ENCODE measurements at regions not wholly inside any gene's neighbourhood (a gene's known extent, or its start where the extent isn't known, plus 50 kb on each side); places are given as distances from the start of the nearest gene placed in this dataset.
"Not testable (repeated sequence)": the region's sequence is repeated elsewhere in the genome, so short reads cannot be mapped to it uniquely, and the experiment has no call there.

- in situ Hi-C loops (cut with HindIII; ENCODE audit: low sequenced_read_pairs); DNase-seq (ENCODE audit: low spot score): not testable (repeated sequence)
Measured at GRCh38 chr2:87252046-87252445, 230.4 kb upstream of the PLGLB1 start.

DNA sequence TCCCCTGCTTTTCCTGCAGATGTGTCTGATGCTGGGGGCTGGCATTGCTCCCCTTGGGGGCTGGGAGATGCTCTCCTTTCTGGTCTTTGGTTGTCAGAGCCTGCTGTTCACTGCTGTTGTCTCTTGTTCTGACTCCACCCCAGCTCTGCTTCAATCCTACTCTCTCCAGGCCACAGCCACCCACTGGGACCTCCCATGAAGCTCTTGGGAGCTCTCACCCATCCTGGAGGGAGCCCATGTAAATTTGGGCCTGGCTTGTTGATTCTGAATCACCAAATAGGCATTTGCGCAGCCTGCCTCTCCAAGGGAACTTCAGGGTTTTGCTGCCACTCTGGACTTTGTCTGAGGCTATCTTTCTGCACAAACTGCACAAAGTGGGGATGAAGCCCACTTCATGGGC, 232.9 kb upstream of the PLGLB1 start:
- DNase-seq (ENCODE audit: low spot score); in situ Hi-C loops (cut with HindIII; ENCODE audit: low sequenced_read_pairs): not testable (repeated sequence)

DNA sequence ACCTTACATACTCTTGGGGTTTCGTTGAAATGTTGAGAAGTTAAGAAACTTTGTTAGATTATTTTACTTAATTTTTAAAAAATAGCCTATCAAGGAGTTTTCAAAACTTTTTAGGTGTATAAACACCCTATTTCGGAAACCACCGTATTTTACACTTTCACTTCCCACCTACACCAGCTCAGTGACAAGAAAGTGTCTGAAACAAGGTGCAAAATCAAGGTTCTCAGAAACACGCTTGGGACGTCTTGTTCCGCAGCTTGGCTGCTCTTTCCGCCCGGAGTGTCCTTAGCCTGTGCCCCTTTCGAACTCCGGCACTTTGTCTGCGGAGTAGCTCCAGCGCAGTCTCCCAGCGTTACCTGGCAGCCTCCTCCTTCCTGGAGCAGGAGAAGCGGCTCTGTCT, 233.8 kb upstream of the PLGLB1 start:
- DNase-seq (ENCODE audit: low spot score); in situ Hi-C loops (cut with HindIII; ENCODE audit: low sequenced_read_pairs): not testable (repeated sequence)

DNA sequence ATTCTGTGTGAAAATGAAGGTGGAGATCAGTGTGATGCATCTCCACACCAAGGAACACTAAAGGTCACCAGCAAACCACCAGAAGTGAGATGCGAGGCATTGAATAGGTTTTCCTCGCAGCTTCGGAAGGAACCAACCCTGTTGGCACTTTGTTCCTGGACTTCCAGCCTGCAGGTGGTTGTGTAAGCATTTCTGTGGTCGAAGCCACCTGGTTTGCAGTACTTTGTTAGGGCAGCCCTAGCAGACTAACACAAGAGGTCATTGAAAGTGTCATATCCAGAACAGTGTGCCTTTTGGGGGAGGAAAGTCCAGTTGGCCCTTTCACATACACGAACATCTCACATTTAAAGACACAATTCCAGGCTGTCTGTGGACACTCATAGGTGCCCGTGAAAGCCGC, 237.2 kb upstream of the PLGLB1 start:
- in situ Hi-C loops (cut with HindIII; ENCODE audit: low sequenced_read_pairs); DNase-seq (ENCODE audit: low spot score): not testable (repeated sequence)

DNA sequence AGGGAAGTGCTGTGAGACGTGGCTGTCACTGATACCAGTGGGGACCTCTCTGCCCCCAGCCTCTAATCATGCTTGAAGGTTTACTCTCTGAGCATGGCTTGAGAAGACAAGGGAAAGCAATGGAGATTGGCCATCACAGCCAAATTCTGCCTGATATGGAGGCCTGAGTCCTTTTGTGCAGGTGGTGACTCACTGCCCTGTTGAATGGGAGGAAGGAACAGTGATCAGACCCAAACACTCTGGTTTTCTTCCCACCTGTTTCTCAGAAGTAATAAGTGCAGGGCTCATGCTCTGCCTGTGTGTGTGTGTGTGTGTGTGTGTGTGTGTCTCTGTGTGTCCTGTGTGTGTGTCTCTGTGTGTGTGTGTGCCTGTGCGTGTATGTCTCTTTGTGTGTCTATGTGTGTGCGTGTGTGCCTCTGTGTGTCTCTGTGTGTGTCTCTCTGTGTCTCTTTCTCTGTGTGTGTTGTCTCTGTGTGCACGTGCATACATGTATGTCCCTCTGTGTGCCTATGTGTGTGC, 240.6 kb upstream of the PLGLB1 start:
- in situ Hi-C loops (cut with HindIII; ENCODE audit: low sequenced_read_pairs); DNase-seq (ENCODE audit: low spot score): not testable (repeated sequence)

DNA sequence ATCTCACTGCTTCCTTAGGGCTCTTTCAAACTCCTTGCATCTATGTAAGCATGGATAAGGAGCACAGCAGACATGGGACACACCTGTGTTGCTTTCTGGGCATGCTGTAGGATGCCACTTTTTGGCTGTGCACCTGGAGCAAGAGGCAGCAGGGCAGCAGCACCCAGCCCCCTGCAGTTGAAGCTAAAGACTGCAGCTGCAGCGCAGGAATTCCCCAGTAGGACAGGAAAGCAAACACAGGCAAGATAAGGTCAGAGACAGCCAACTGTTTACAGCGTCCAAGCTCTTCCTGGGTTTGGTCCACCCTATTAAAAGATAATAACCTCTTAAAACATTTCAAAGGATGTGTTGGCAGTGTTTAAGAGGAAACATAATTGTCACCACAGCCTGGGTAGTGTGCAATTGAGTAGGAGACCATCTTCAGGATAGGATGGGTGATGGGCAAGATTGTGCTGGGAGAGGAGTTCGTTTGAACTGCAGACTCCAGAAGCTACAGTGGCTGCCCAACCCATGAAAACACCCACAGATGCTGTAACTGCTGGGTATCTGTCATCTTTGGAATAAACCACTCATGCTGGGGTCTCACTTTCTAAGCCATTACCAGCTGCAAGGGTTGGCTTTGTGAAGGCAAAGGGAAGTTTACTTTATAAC, 242.3 kb upstream of the PLGLB1 start:
- in situ Hi-C loops (cut with HindIII; ENCODE audit: low sequenced_read_pairs) = not testable (repeated sequence)

GRCh38 chr2:87275192-87275591, 253.5 kb upstream of the PLGLB1 start:
- DNase-seq (ENCODE audit: low spot score); in situ Hi-C loops (cut with HindIII; ENCODE audit: low sequenced_read_pairs): not testable (repeated sequence)

More for the DNA sequence above, 242.3 kb upstream of the PLGLB1 start:
- DNase-seq (ENCODE audit: low spot score) = not testable (repeated sequence)

DNA sequence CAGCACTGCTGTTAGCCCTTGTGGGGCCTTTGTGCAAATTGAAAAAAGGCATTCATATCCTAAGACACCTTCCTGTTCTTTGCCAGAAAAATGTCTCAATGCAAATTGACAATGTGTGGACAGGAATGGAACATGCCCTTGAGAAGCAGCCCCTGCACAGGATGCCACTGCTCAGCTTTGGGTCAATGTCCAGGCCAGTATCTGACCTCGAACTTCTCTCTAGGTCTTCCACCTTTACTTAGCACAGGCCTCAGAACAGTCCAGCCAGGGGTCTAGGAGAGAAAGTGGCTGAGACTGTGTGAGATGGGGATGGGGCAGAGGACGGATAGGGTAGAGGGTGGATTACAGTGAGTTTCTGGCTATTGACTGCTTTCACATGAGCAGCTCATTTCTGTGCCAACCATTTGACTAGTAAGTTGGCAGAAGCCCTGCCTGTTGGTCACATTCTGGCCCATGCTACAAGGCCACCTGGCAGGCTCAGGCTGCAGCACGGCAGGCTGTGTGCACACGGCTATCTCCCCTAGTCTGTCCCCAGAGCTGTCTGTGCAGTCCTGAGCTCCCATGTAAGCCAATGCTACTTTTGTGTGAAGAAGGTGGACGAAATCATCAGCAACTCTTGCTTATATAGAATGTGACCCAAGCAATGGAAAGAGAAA, 254.5 kb upstream of the PLGLB1 start:
- DNase-seq (ENCODE audit: low spot score) = peak; percentile 62
- in situ Hi-C loops (cut with HindIII; ENCODE audit: low sequenced_read_pairs) = not testable (repeated sequence)

GRCh38 chr2:87276673-87277072, 255.0 kb upstream of the PLGLB1 start:
- not testable (repeated sequence) for DNase-seq (ENCODE audit: low spot score)

GRCh38 chr2:87277734-87278133, 256.1 kb upstream of the PLGLB1 start:
- in situ Hi-C loops (cut with HindIII; ENCODE audit: low sequenced_read_pairs); DNase-seq (ENCODE audit: low spot score): not testable (repeated sequence)

More at GRCh38 chr2:87276673-87277072, 255.0 kb upstream of the PLGLB1 start:
- in situ Hi-C loops (cut with HindIII; ENCODE audit: low sequenced_read_pairs) = not testable (repeated sequence)

GRCh38 chr2:87280596-87281355, 259.1 kb upstream of the PLGLB1 start:
- in situ Hi-C loops (cut with HindIII; ENCODE audit: low sequenced_read_pairs) = not testable (repeated sequence)

DNA sequence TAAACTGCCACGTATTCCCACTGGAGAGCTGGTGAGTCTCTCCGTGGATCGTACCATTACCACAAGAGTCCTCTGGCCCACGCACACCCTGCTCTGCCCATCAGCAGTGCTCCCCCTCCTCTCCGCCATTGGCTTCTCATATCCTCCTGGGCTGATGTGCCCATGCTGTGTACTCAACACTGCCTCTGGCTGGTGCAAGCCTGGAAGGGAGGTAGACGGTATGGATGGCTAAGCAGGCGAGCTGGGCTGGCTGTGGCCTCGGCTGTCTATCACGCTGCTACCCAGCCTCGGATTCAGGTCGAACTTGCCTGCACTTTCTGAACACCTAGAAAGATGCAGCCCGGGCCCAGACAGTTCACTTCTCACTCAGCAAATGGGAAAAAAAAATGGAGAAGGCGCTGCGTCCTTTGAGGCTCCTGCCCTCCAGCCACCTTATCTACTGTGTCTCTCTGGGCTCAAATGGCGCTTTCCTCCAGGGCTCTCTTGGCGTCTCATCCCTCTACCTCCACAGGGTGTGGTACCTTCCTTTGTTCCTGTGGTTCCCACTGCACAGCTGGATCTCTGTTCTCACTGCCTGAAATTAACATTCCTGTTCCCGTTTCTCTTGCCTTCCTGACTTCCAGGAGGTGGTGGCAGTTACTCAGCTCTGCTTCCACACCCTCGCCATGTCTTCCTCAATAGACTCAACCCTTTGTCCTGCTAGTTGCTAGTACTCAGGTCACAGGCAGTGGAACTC, 262.3 kb upstream of the PLGLB1 start:
- in situ Hi-C loops (cut with HindIII; ENCODE audit: low sequenced_read_pairs); DNase-seq (ENCODE audit: low spot score): not testable (repeated sequence)

More at GRCh38 chr2:87280596-87281355, 259.1 kb upstream of the PLGLB1 start:
- DNase-seq (ENCODE audit: low spot score) = not testable (repeated sequence)

GRCh38 chr2:87284471-87284772, 262.8 kb upstream of the PLGLB1 start:
- DNase-seq (ENCODE audit: low spot score); in situ Hi-C loops (cut with HindIII; ENCODE audit: low sequenced_read_pairs): not testable (repeated sequence)

DNA sequence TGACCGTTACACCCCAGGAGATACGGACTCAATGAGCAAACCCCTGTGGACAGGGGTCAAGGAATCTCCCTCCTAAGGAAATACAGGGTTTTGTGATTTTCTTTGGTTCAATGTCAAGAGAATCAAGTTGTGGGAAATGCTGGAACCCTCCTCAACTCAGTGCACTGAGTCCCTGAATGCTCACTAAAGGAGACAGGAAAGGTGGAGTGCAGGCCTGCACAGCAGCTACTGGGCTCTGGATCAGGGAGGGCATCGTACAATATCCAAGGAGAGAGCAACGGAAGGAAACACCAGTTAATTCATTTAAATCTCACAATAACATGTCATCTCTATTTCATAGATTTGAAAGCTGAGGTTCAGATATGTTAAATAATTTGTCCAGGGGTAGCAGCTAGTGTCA, 263.5 kb upstream of the PLGLB1 start:
- DNase-seq (ENCODE audit: low spot score); in situ Hi-C loops (cut with HindIII; ENCODE audit: low sequenced_read_pairs): not testable (repeated sequence)

DNA sequence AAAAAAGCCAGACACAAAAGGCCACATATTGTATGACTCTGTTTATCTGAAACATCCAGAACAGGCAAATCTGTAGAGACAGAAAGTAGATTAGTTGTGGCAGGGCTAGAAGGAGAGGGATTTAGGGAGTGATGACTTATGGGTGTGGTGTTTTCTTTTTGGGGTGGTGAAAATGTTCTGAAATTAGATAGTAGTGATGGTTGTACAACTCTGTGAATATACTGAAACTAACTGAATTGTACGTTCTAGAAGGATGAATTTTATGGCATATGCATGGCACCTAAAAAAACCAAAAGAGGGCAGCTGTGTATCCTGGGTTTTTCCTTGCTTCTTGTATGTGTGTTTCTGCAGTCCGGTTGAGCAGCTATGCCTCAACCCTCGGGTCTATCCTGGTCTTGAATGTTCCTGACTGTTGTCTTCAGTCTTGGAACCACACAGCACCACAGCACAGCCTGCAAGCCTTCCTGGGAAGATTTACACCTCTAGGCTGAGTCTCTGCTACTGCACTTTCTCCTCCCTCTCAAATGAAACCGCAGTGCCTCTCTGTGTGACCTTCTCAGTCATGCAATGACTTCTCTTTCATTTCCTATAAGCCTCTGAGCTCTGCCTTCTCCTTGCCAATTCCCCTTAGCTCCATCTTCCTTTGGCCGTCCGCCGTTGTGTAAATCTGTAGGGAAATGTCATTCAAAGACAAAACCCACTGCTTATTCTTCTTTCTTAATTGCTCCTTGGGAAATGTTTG, 269.1 kb upstream of the PLGLB1 start:
- DNase-seq (ENCODE audit: low spot score); in situ Hi-C loops (cut with HindIII; ENCODE audit: low sequenced_read_pairs): not testable (repeated sequence)

DNA sequence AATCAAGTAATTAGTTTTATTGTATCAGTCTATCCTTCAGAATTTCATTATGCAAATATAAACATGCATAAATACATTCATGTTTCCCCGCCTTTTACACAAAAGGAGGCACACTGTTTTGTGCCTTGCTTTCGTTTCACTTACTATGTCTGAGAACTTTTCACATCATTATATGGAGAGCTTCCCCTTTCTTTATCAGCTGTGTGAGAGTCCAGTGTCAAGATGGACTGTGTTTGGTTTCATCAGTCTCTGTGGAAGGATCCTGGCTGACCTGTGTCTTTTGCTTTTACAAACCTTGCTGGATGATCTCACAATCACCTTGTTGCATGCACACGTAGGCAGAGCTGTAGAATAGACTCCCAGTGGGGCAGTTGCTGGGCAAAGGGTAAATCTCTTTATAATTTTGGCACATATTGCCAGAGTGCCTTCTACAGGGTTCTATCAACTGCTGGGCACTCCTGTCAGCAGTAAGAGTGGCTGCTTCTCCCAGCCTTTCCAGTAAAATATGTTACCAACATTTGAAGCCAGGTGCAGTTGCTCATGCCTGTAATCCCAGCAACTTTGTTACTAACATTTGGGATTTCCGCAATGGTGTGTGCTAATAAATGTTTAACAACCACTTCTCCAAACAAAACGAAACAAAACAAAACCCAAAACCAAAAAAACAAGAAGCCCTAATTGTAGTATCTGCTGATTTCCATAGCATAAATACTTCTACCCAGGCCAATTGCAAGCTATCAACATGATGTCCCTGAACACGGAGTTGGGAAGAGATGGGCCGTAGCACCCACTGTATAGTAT, 270.0 kb upstream of the PLGLB1 start:
- in situ Hi-C loops (cut with HindIII; ENCODE audit: low sequenced_read_pairs); DNase-seq (ENCODE audit: low spot score): not testable (repeated sequence)

- in situ Hi-C loops (cut with HindIII; ENCODE audit: low sequenced_read_pairs); DNase-seq (ENCODE audit: low spot score): not testable (repeated sequence)
Measured at GRCh38 chr2:87293931-87294594, 272.4 kb upstream of the PLGLB1 start.
